NCI-H1417 (cell line): ENCODE measurements at regions not wholly inside any gene's neighbourhood (a gene's known extent, or its start where the extent isn't known, plus 50 kb on each side); places are given as distances from the start of the nearest gene placed in this dataset.
A peak's percentile ranks its signal among the peaks of the same experiment; 100 is the strongest.
"Not testable (repeated sequence)": the region's sequence is repeated elsewhere in the genome, so short reads cannot be mapped to it uniquely, and the experiment has no call there.

ENCODE experiments used
- DNase-seq, 3 experiments: peaks; one replicate each; lab custom pipeline; 2025; lab: John Stamatoyannopoulos, UW

GRCh38 chr1:58062635-58063034 lies 483.9 kb downstream of the OMA1 start:
- DNase-seq, result no peak

GRCh38 chr1:58060559-58061170 lies 485.9 kb downstream of the OMA1 start:
- DNase-seq, result no peak

- no peak for DNase-seq
Observed at GRCh38 chr1:58059789-58060188, 486.7 kb downstream of the OMA1 start.

GRCh38 chr1:58058323-58058722 lies 488.2 kb downstream of the OMA1 start:
- DNase-seq, result no peak

GRCh38 chr1:58057826-58058225 lies 488.7 kb downstream of the OMA1 start:
- no peak for DNase-seq

GRCh38 chr1:58051187-58051586 lies 495.3 kb downstream of the OMA1 start:
- not testable (repeated sequence) for DNase-seq

GRCh38 chr1:58047265-58047858 lies 499.2 kb downstream of the OMA1 start:
- peak; percentile 17 to 51 (median 41) for DNase-seq

GRCh38 chr1:58045094-58045705 lies 501.3 kb downstream of the OMA1 start:
- DNase-seq, result no peak

GRCh38 chr1:58041621-58042020 lies 504.9 kb downstream of the OMA1 start:
- DNase-seq, result no peak

- DNase-seq, result no peak
Observed at GRCh38 chr1:58038574-58038973, 508.0 kb downstream of the OMA1 start.

- peak in 1 of 3 experiments; percentile 26 for DNase-seq
Observed at GRCh38 chr1:58035523-58035922, 511.0 kb downstream of the OMA1 start.

GRCh38 chr1:58033311-58033710 lies 513.2 kb downstream of the OMA1 start:
- no peak for DNase-seq

GRCh38 chr1:58032611-58033073 lies 513.9 kb downstream of the OMA1 start:
- no peak for DNase-seq

GRCh38 chr1:58031416-58031815 lies 515.1 kb downstream of the OMA1 start:
- DNase-seq, result no peak

- no peak for DNase-seq
Observed at GRCh38 chr1:58030456-58030855, 516.1 kb downstream of the OMA1 start.

GRCh38 chr1:58017641-58018040 lies 528.9 kb downstream of the OMA1 start:
- no peak for DNase-seq

GRCh38 chr1:58013237-58013636 lies 533.3 kb downstream of the OMA1 start:
- DNase-seq, result no peak

- no peak for DNase-seq
Observed at GRCh38 chr1:58011978-58012377, 534.5 kb downstream of the OMA1 start.

GRCh38 chr1:58006421-58007046 lies 540.0 kb downstream of the OMA1 start:
- DNase-seq, result no peak

- peak in 1 of 3 experiments; percentile 40 for DNase-seq
Observed at GRCh38 chr1:58005212-58005611, 541.3 kb downstream of the OMA1 start.

GRCh38 chr1:58003988-58004387 lies 542.5 kb downstream of the OMA1 start:
- DNase-seq, result no peak

- no peak for DNase-seq
Observed at GRCh38 chr1:58003059-58003458, 543.5 kb downstream of the OMA1 start.

- DNase-seq, result no peak
Observed at GRCh38 chr1:58000821-58001220, 545.7 kb downstream of the OMA1 start.
